ENCODE measurements at regions not wholly inside any gene's neighbourhood (a gene's known extent, or its start where the extent isn't known, plus 50 kb on each side); places are given as distances from the start of the nearest gene placed in this dataset.
"Not testable (repeated sequence)": the region's sequence is repeated elsewhere in the genome, so short reads cannot be mapped to it uniquely, and the experiment has no call there.

- DNase-seq (no peak), FAIRE-seq (no peak)
- 84 to 91% (median 90%) methylated on average over 3 of the region's 3 CpGs for WGBS, 3 donors
Measured at GRCh38 chr16:59973966-59974365, 1239.8 kb upstream of the GOT2 start.

GRCh38 chr16:59971264-59971663, 1237.1 kb upstream of the GOT2 start:
- no peak for FAIRE-seq
- WGBS, 3 donors, result 72 to 75% (median 73%) methylated on average over 3 of the region's 3 CpGs
- Histone ChIP-seq H3K27ac (ENCODE audit: low read depth in 1 of 3, low read length in 2 of 3) (no peak overlapping the region), H3K36me3 (ENCODE audit: control insufficient read depth in 3 of 3, insufficient read depth in 2 of 3, low read depth in 1 of 3, low read length in 3 of 3) (no peaks in the 10 kb centered on the region), H3K27me3 (ENCODE audit: control insufficient read depth in 3 of 3, insufficient read depth in 3 of 3, low read length in 3 of 3) (no peaks in the 10 kb centered on the region), H3K4me3 (ENCODE audit: low read depth in 1 of 3, low read length in 3 of 3) (no peak overlapping the region), H3K9me3 (ENCODE audit: control insufficient read depth in 2 of 2, insufficient read depth in 1 of 2, low read depth in 1 of 2, low read length in 1 of 2) (peaks cover 0 to 2% of the 10 kb centered on the region in 2 donors), H3K4me1 (ENCODE audit: control insufficient read depth in 3 of 3, insufficient read depth in 2 of 3, low read depth in 1 of 3, low read length in 2 of 3) (no peaks in the 10 kb centered on the region)
- DNase-seq, result no peak

More at GRCh38 chr16:59973966-59974365, 1239.8 kb upstream of the GOT2 start:
- Histone ChIP-seq H3K36me3 (ENCODE audit: control insufficient read depth in 3 of 3, insufficient read depth in 2 of 3, low read depth in 1 of 3, low read length in 3 of 3) (no peaks in the 10 kb centered on the region), H3K9me3 (ENCODE audit: control insufficient read depth in 2 of 2, insufficient read depth in 1 of 2, low read depth in 1 of 2, low read length in 1 of 2) (peaks cover 0 to 2% of the 10 kb centered on the region in 2 donors), H3K4me3 (ENCODE audit: low read depth in 1 of 3, low read length in 3 of 3) (no peak overlapping the region), H3K4me1 (ENCODE audit: control insufficient read depth in 3 of 3, insufficient read depth in 2 of 3, low read depth in 1 of 3, low read length in 2 of 3) (no peaks in the 10 kb centered on the region), H3K27me3 (ENCODE audit: control insufficient read depth in 3 of 3, insufficient read depth in 3 of 3, low read length in 3 of 3) (no peaks in the 10 kb centered on the region), H3K27ac (ENCODE audit: low read depth in 1 of 3, low read length in 2 of 3) (no peak overlapping the region)

GRCh38 chr16:59964232-59964924, 1230.3 kb upstream of the GOT2 start:
- Histone ChIP-seq H3K27me3 (ENCODE audit: control insufficient read depth in 3 of 3, insufficient read depth in 3 of 3, low read length in 3 of 3) (no peaks in the 10 kb centered on the region), H3K27ac (ENCODE audit: low read depth in 1 of 3, low read length in 2 of 3) (no peak overlapping the region), H3K36me3 (ENCODE audit: control insufficient read depth in 3 of 3, insufficient read depth in 2 of 3, low read depth in 1 of 3, low read length in 3 of 3) (no peaks in the 10 kb centered on the region), H3K4me3 (ENCODE audit: low read depth in 1 of 3, low read length in 3 of 3) (no peak overlapping the region), H3K9me3 (ENCODE audit: control insufficient read depth in 2 of 2, insufficient read depth in 1 of 2, low read depth in 1 of 2, low read length in 1 of 2) (no peaks in the 10 kb centered on the region), H3K4me1 (ENCODE audit: control insufficient read depth in 3 of 3, insufficient read depth in 2 of 3, low read depth in 1 of 3, low read length in 2 of 3) (no peaks in the 10 kb centered on the region)
- 78 to 84% (median 81%) methylated on average over 6 of the region's 6 CpGs for WGBS, 3 donors
- no peak for DNase-seq
- no peak for FAIRE-seq

- H3K4me3 ChIP-seq (ENCODE audit: low read depth in 1 of 3, low read length in 3 of 3), result no peak overlapping the region
- FAIRE-seq, result no peak
- no peaks in the 10 kb centered on the region for H3K27me3 ChIP-seq (ENCODE audit: control insufficient read depth in 3 of 3, insufficient read depth in 3 of 3, low read length in 3 of 3)
- no peak for DNase-seq
- no peaks in the 10 kb centered on the region for H3K36me3 ChIP-seq (ENCODE audit: control insufficient read depth in 3 of 3, insufficient read depth in 2 of 3, low read depth in 1 of 3, low read length in 3 of 3)
- WGBS, 3 donors, result 65 to 76% (median 71%) methylated on average over 3 of the region's 3 CpGs
- peaks cover 0 to 4% of the 10 kb centered on the region in 2 donors for H3K9me3 ChIP-seq (ENCODE audit: control insufficient read depth in 2 of 2, insufficient read depth in 1 of 2, low read depth in 1 of 2, low read length in 1 of 2)
- H3K4me1 ChIP-seq (ENCODE audit: control insufficient read depth in 3 of 3, insufficient read depth in 2 of 3, low read depth in 1 of 3, low read length in 2 of 3), result no peaks in the 10 kb centered on the region
- no peak overlapping the region for H3K27ac ChIP-seq (ENCODE audit: low read depth in 1 of 3, low read length in 2 of 3)
Measured at GRCh38 chr16:59959311-59959710, 1225.2 kb upstream of the GOT2 start.

GRCh38 chr16:59950431-59950830, 1216.3 kb upstream of the GOT2 start:
- Histone ChIP-seq H3K4me3 (ENCODE audit: low read depth in 1 of 3, low read length in 3 of 3) (no peak overlapping the region), H3K27me3 (ENCODE audit: control insufficient read depth in 3 of 3, insufficient read depth in 3 of 3, low read length in 3 of 3) (no peaks in the 10 kb centered on the region), H3K9me3 (ENCODE audit: control insufficient read depth in 2 of 2, insufficient read depth in 1 of 2, low read depth in 1 of 2, low read length in 1 of 2) (peaks cover 0 to 4% of the 10 kb centered on the region in 2 donors), H3K27ac (ENCODE audit: low read depth in 1 of 3, low read length in 2 of 3) (no peak overlapping the region), H3K4me1 (ENCODE audit: control insufficient read depth in 3 of 3, insufficient read depth in 2 of 3, low read depth in 1 of 3, low read length in 2 of 3) (no peaks in the 10 kb centered on the region), H3K36me3 (ENCODE audit: control insufficient read depth in 3 of 3, insufficient read depth in 2 of 3, low read depth in 1 of 3, low read length in 3 of 3) (no peaks in the 10 kb centered on the region)
- WGBS, 3 donors, result 80 to 88% (median 86%) methylated on average over 2 of the region's 2 CpGs
- FAIRE-seq (no peak), DNase-seq (no peak)

- not testable (repeated sequence) for FAIRE-seq; H3K4me3 ChIP-seq (ENCODE audit: low read depth in 1 of 3, low read length in 3 of 3); H3K36me3 ChIP-seq (ENCODE audit: control insufficient read depth in 3 of 3, insufficient read depth in 2 of 3, low read depth in 1 of 3, low read length in 3 of 3); H3K4me1 ChIP-seq (ENCODE audit: control insufficient read depth in 3 of 3, insufficient read depth in 2 of 3, low read depth in 1 of 3, low read length in 2 of 3); H3K9me3 ChIP-seq (ENCODE audit: control insufficient read depth in 2 of 2, insufficient read depth in 1 of 2, low read depth in 1 of 2, low read length in 1 of 2); H3K27ac ChIP-seq (ENCODE audit: low read depth in 1 of 3, low read length in 2 of 3); DNase-seq; H3K27me3 ChIP-seq (ENCODE audit: control insufficient read depth in 3 of 3, insufficient read depth in 3 of 3, low read length in 3 of 3)
- 62 to 73% (median 69%) methylated on average over 5 of the region's 5 CpGs for WGBS, 3 donors
Measured at GRCh38 chr16:59944041-59944440, 1209.9 kb upstream of the GOT2 start.

GRCh38 chr16:59941594-59941993, 1207.5 kb upstream of the GOT2 start:
- H3K27ac ChIP-seq (ENCODE audit: low read depth in 1 of 3, low read length in 2 of 3), result no peak overlapping the region
- H3K27me3 ChIP-seq (ENCODE audit: control insufficient read depth in 3 of 3, insufficient read depth in 3 of 3, low read length in 3 of 3), result no peaks in the 10 kb centered on the region
- H3K4me3 ChIP-seq (ENCODE audit: low read depth in 1 of 3, low read length in 3 of 3), result no peak overlapping the region
- H3K36me3 ChIP-seq (ENCODE audit: control insufficient read depth in 3 of 3, insufficient read depth in 2 of 3, low read depth in 1 of 3, low read length in 3 of 3), result no peaks in the 10 kb centered on the region
- no peaks in the 10 kb centered on the region for H3K4me1 ChIP-seq (ENCODE audit: control insufficient read depth in 3 of 3, insufficient read depth in 2 of 3, low read depth in 1 of 3, low read length in 2 of 3)
- FAIRE-seq (no peak), DNase-seq (no peak)
- H3K9me3 ChIP-seq (ENCODE audit: control insufficient read depth in 2 of 2, insufficient read depth in 1 of 2, low read depth in 1 of 2, low read length in 1 of 2), result peaks cover 0 to 3% of the 10 kb centered on the region in 2 donors
- 84 to 91% (median 88%) methylated on average over 4 of the region's 4 CpGs for WGBS, 3 donors

GRCh38 chr16:59920054-59920453, 1185.9 kb upstream of the GOT2 start:
- H3K27ac ChIP-seq (ENCODE audit: low read depth in 1 of 3, low read length in 2 of 3), result no peak overlapping the region
- no peaks in the 10 kb centered on the region for H3K27me3 ChIP-seq (ENCODE audit: control insufficient read depth in 3 of 3, insufficient read depth in 3 of 3, low read length in 3 of 3)
- no peaks in the 10 kb centered on the region for H3K4me1 ChIP-seq (ENCODE audit: control insufficient read depth in 3 of 3, insufficient read depth in 2 of 3, low read depth in 1 of 3, low read length in 2 of 3)
- no peak for DNase-seq
- no peak overlapping the region for H3K4me3 ChIP-seq (ENCODE audit: low read depth in 1 of 3, low read length in 3 of 3)
- FAIRE-seq, result no peak
- H3K36me3 ChIP-seq (ENCODE audit: control insufficient read depth in 3 of 3, insufficient read depth in 2 of 3, low read depth in 1 of 3, low read length in 3 of 3), result no peaks in the 10 kb centered on the region
- no peaks in the 10 kb centered on the region for H3K9me3 ChIP-seq (ENCODE audit: control insufficient read depth in 2 of 2, insufficient read depth in 1 of 2, low read depth in 1 of 2, low read length in 1 of 2)
- 23 to 53% (median 44%) methylated on average over 2 of the region's 2 CpGs for WGBS, 3 donors

- Histone ChIP-seq H3K9me3 (ENCODE audit: control insufficient read depth in 2 of 2, insufficient read depth in 1 of 2, low read depth in 1 of 2, low read length in 1 of 2) (no peaks in the 10 kb centered on the region), H3K27ac (ENCODE audit: low read depth in 1 of 3, low read length in 2 of 3) (no peak overlapping the region), H3K4me1 (ENCODE audit: control insufficient read depth in 3 of 3, insufficient read depth in 2 of 3, low read depth in 1 of 3, low read length in 2 of 3) (no peaks in the 10 kb centered on the region), H3K4me3 (ENCODE audit: low read depth in 1 of 3, low read length in 3 of 3) (no peak overlapping the region), H3K27me3 (ENCODE audit: control insufficient read depth in 3 of 3, insufficient read depth in 3 of 3, low read length in 3 of 3) (no peaks in the 10 kb centered on the region), H3K36me3 (ENCODE audit: control insufficient read depth in 3 of 3, insufficient read depth in 2 of 3, low read depth in 1 of 3, low read length in 3 of 3) (no peaks in the 10 kb centered on the region)
- 68 to 71% (median 71%) methylated on average over 1 of the region's 1 CpG for WGBS, 3 donors
- FAIRE-seq (no peak), DNase-seq (no peak)
Measured at GRCh38 chr16:59913666-59914065, 1179.5 kb upstream of the GOT2 start.

Measured in small intestine (tissue), 7 donors.